Stimulated activated CD4-positive, alpha-beta T cell treated with anti-CD3 and anti-CD28 coated beads, Interleukin-2, amount 100 ng/mL, for 48 hours (primary cell): ENCODE measurements at regions not wholly inside any gene's neighbourhood (a gene's known extent, or its start where the extent isn't known, plus 50 kb on each side); places are given as distances from the start of the nearest gene placed in this dataset.

Experiments
- DNase-seq, 2 donors: peaks; one replicate each; pipeline ENCODE4 v3.0.0-alpha.2; 2020

DNA sequence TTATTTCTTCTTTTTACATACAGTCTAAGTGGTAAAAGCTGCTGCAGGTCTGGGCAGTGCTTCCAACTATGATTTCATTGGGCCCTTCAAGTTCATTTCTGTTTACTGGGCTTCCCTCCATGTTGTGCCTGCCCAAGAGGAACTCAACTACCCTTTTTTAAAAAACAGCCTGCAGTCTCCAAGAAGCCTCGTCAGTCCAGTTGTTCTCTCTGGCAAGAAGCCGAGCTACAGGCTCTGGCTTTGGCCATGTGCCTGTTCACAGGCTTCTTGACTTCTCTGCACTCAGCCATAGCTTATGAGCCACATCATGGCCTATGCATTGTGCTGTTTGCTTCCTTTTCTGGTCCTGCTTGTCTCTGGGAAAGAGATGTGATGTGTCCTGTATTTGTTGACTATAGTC is 119.7 kb upstream of the PJA2 start:
- no peak for DNase-seq

DNA sequence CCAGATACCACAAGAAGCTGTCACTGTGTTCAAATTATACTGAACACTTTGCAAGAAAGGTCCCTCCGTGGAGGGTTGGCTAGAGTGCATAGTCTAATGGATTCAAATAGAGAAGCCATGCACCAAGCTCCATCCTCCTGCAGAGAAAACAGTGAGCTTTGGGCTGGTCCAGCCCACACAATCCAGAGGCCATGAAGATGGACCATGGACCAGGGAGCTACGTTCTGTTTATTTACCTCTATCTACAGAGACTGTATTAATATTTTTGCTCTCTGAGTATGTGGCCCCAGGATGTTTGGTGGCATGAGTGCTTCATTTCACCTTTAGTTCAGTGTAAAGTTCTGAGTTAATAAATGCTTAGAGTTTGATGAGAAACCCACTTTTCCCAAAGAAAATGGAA is 114.8 kb upstream of the PJA2 start:
- DNase-seq, result no peak

DNA sequence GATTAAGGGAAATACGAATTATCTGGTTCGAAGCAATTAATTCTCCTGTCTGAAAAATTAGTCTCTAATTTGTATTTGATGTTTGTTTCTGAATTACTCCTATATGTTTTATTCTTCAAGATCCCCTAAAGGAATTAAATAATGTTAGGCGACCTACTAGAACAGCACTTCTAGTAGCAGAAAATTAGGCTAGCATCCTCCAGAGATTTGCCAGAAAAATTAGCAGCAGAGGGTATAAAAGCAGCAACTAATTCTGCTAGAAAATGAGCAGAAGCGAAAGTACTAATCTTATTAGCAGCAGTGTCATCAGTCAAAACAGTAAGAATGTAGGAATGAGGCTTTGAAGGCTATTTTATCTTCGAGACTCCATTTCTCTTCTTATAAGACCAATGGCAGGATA is 114.3 kb upstream of the PJA2 start:
- DNase-seq, result no peak

DNA sequence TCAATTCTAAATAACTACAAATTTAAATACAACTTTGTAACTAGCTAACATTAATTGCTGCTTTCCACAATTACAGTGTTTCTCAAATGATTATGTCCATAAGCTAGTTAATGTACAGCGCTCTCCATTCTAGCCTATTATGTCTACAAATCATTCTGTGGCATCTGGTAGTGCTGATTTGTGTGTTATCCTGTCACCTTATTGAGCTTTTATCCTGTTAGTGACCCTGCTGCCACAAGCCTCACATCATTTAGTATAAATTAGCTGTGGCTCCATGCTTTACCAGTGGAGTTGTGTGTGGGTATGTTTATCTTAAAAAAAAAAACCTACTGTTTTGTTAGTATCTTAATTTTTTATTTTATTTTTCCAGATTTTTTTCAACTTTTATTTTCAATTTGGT is 112.6 kb upstream of the PJA2 start:
- no peak for DNase-seq

DNA sequence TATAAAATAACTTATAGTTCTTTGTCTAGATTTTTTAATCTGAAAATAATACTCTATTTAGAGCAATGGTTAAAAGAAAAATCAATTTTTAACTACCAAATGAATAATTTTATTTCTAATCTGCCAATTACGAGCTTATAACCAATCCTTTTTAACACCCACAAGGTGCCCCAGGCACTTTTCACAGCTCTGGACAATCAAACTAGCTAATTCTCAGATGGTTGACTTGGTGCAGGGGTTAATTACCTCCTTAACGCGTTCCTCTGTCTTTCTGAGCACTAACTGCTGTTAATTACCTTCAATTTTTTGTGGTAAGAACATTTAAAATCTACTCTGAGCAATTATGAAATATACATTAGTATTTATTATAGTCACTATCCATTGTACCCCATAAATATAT is 109.6 kb upstream of the PJA2 start:
- DNase-seq, result no peak

DNA sequence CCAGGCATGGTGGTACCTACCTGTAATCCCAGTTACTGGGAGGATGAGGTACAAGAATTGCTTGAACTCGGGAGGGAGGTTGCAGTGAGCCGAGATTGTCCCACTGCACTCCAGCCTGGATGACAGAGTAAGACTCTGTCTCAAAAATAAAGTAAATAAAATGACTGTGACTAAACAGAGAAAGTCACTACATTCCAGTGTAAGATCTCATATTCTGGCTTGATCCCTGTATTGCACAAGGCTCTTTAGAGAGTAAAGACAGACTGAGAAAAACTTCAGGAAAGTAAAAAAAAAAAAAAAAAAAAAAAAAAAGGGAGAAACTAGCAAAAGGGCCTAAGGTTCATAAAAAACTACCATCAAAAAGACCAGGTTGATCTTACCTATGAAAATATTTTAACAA is 106.6 kb upstream of the PJA2 start:
- DNase-seq, result no peak

DNA sequence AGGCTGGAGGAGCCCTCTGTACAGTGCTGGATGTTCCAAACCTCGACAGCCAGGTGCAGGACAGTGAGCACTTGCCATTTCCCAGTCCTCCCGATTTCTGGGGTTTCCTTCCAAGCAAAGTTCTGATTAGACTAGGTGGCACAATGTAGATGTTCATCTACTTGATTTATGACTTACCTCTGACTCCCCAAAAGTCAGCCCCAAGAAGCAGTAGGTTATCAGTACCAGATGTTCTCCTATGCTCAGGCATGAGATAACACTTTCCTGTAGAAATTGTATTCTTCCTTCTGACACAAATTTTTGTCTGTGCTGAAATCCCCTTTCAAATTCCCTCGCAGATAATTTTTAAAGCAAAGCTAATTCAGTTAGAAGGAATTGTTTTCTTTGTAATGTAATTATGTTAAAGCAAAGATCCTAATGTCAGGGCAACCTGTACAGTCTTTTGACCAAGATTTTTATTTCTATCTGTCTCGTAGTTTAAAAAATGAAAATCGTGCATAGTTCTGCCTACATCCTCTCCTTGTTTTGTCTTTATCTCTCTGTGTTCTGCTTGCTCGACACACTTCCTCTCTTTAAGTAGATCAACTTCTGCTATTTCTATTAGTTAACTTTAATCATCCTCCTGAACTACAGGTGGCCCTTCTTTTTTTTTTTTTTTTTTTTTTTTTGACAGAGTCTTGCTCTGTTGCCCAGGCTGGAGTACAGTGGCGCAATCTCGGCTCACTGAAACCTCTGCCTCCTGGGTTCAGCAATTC is 102.4 kb upstream of the PJA2 start:
- no peak for DNase-seq

DNA sequence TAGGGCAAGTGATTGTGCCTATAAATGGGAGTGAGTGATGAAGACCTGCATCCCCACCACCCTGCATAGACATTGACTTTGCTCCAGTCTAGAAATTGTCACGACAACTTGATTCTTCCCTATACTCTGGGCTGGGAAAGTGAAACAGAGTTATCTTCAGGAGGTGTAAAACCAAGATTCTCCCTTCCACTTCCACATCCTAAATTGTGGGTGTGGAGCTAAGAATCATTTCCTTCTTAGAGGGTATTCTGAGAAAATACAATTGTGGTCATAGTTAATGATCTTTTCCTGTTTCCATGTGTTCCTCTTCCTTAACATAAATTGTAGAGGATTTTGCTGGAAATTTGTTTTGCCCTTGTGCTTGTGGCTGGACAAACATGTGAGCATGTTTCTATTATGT is 96.8 kb upstream of the PJA2 start:
- DNase-seq, result no peak

DNA sequence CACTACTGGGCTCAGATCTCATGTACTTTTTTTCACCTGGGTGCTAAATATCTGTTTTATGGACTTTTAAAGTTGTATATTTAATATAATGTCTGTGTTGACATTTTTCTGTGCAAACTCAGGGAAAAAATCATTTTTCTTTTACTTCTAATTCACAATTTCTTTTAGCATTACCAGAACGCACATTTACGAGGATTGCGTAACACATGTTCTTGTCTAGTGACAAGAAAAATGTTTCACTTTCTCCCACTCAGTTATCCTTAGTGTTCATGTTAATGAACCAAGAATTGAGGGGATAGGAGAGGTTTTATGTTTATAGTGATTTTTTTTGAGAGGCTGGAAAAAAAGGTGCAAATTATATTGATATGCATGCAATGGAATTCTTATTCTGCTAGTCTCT is 86.3 kb upstream of the PJA2 start:
- DNase-seq, result no peak

DNA sequence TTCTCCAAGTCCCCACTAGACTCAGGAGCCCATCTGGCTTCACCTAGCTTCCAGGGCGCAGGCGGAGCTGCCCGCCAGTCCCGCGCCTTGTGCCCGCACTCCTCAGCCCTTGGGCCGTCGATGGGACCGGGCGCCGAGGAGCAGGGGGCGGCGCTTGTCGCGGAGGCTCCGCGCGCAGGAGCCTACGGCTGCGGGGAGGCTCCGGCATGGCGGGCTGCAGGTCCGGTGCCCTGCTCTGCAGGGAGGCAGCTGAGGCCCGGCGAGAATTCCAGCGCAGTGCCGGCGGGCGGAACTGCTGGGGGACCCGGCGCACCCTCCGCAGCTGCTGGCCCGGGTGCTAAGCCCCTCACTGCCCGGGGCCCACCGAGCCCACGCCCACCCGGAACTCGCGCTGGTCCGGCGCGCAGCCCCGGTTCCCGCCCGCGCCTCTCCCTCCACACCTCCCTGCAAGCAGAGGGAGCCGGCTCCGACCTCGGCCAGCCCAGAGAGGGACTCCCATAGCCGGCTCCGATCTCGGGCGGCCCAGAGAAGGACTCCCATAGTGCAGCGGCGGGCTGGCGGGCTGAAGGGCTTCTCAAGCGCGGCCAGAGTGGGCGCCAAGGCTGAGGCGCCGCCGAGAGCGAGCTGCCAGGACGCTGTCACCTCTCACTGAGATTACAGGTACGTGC is 78.1 kb upstream of the PJA2 start:
- DNase-seq, result no peak

DNA sequence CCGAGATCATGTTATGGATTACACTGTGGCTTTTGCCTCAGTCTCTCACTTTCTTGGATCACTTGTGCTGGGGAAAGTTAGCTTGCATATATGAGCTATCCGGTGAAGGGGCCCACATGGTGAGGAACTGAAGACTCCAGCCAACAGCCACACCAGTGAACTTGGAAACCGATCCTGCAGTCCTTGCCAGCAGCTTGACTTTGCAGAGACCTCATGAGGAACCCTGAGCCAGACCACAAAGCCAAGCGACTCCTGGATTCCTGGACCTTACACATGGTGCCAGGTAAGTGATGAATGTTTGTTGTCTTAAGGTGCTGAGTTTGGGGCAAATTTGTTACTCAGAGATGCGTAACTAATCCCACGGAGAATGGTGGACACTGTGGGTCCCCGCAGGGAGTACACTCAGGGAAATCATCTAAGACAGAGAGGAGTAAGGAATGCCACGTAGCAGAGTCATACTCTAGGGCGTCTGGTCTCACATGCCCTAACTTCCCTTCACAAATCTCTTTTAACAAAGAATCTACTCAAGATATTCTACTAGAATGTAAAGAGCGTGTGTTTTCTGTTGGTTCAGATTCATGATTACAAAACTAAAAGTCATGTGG is 76.5 kb upstream of the PJA2 start:
- no peak for DNase-seq

DNA sequence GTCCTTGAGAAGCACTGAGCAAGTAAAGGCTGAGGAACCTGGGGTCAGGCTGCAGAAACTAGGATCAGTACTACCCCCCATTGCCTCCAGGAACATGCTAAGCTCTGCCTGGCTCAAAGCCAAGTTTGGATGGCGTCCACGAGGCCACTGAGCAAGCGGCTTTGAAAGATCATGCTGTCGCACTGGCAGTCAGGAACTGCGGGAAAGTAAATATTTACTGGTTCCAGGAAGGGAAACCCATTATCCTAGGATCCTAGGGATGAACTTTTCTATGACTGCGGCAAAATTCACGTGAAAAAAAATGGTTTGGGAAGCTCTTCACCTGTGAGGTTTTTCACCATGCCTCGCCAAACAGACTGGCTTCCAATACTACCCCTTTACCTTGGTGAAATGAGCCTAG is 75.3 kb upstream of the PJA2 start:
- DNase-seq, result no peak

DNA sequence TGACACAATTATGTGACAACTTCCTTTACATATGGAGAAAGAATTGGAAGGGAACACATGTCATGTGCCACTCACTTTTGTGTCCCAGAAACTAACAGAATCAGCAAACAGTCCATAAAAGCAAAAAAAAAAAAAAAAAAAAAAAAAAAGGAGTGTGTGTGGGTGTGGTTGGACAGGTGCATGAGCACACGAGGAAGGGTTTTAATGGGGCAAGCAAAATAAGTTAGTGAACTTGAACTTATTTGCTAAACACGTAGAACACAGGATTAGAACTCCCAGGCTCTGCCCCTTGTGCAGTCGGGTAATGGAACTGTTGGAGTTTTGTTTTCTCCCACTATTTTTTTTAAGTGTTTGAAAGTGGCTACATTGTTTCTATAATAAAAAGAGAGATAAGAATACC is 74.8 kb upstream of the PJA2 start:
- no peak for DNase-seq

DNA sequence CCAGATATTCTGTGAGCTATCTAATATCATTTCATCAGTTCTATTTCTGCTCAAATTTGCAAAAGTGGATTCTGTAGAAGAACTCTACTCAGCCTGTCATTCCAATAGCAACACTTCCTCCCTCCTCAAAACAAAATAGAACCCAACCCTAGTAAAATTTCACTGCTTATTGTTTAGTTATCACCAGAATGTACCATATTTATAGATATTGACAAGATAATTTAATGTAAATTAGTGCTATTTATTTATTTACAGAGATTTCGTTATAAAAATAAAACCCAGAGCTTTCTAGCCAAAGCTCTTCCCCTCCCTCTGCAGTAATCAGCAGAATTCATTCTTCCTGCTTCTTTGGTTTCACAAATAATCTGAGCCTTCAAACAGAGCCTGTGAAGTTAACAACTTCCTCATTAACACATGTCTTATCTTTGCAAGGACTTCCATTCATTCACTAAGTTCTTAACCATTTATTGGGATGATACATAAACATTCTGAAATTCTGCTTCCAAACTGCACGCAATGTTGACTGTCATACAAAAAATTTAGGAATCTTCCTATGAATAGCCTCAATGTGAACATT is 73.7 kb upstream of the PJA2 start:
- DNase-seq, result no peak

DNA sequence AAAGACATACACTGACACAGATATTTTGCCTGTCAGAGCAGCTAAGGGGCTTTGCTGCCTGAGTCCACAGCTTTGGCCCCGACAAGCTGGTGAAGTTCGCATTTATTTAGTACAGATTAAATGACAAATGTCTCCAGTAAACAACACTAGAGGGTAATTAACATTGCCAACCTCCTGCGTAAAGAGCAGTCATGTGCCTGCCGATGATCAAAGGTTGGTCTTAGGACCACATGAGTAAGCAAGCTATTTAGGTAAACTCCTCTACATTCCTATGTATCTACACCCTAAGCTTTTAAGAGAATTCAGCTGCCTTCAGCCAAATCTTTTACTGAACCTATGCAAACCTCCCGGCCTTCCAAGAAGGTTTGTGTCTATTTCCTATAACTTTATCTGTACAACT is 73.0 kb upstream of the PJA2 start:
- DNase-seq, result no peak

DNA sequence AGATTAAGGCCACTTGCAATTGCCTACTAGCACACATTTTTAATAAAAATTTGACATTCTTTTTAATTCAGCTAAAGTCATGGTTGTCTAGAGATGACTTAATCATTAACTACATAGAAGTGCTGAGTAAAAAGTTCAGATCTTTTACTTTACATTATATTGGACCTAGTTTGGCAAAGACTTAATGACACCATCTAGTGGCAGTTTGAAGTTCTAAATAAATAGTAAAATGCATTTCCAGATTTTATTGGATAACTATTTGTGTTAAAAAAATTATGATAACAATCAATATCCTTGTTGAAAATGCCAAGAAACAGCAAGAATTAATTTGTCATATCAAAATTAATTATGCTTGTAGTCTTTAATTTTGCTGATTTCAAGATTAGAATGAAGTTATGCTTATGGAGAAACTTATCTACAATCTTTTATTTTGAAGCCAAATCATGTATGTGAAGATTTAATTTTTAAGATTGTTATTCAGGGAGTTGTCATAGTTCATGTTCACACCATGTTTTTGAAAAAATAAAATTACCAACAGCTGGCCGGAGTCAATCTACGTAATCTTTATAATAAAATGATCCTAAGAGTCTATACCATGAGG is 69.6 kb upstream of the PJA2 start:
- no peak for DNase-seq

DNA sequence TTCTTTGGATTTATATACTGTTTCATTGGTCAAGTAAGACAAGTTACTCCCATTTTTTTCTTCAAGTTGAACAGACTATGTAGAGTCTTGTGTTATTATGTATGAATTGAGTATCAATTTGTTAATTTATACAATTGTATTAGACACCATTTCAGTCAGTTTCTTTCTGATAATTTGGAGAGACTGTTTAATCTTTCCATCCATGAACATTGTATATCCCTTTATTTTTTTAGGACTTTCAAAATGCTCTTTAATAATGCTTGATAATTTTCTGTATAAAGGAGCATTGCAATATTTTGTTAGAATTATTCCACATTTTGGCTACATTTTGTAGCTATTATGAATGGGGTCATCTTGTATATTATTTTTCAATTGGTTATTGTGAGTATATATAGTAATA is 69.1 kb upstream of the PJA2 start:
- DNase-seq, result no peak

DNA sequence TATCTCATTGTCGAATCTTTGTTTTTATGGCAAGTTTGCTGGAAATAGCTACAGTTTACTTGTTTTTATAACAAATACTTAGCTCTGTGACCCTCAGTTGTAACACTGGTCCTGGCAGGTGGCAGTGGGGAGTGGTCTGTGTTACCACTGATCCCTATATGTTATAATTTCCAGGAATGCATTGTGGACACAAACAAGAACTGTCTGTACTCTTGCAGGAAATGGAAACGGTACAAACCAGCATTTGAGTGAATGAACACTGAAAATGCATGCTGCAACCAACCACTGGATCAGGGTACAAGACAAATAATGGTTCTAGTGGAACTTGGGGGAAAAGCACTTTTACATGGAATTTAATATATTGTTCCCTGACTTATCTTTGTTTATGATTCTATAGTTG is 66.5 kb upstream of the PJA2 start:
- DNase-seq, result no peak

DNA sequence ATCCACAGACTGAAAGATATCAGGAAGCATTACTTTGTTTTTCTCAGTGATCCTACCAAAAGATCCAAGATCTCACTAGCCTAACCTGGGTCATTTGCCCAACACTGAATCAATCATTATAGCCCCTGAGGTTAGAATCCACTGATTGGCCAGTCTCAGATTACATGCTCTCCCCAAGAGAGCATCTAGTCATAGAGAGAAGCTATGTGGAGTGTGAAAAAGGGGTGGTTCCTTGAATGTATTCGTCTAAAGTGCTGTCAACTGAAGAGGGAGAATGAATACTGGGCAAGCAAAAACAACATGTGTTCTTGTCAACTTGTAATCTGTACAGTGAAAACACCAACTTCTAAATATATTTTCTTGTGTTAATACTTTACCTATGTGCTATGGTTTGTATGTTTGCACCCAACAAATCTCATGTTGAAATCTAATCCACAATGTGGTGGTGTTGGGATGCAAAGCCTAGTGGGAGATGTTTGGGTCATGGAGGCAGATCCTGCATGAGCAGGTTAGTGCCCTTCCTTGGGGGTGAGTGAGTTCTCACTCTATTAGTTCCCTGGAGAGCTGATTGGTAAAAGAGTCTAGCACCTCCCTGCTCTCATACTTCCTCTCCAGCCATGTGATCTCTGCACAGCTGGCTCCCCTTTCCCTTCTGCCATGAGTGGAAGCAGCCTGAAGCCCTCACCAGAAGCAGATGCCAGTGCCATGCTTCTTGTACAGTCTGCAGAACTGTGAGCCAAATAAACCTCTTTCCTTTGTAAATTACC is 60.3 kb upstream of the PJA2 start:
- no peak for DNase-seq

DNA sequence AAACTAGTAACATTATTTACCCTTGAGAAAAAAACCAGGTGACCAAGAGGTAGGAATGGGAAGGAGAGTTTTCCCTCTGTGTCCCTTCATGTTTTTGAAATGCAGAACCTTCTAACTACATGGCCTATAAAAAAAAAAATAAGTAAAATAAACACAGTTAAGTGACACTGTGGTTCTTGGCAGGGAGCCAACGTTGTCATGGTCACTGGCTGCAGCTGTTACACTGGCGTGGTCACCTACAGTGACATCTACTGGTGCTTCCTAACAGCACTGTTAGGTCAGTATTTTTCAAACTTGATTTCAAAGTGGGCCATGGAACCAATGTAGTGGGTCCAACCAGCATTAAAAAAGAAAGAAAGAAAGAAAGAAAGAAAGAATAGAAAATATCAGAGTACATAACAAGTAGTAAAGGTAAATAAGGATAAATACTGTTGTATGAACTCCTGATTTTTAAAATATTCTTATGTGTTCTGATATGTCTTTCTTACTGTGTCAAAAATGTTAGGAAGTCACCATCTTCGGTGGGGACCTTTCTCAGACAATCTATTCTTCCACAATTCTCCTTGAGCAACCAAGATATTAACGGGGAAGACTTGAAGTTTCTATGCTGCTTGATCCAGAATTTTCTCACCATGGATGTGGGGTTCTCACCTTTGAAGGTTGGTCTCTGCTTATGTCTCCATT is 59.1 kb upstream of the PJA2 start:
- peak; percentile 67 to 68 for DNase-seq

DNA sequence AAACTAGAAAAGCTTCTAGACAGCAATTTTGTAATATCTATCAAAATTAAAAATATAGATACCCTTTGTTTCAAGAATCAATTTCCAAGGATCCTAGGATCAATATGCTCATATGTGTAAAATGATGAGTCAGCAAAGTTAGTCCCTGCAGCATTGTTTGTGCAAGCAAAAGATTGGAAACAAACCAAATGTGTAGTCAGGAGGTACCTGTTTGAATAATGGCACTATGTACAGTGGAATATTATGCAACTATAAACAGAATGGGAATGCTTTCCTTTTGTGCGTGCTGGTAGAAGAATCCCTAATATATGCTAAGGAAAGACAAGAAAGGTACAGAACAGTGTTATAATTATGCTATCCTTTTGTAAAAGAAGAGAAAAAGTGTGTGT is 58.5 kb upstream of the PJA2 start:
- no peak for DNase-seq

DNA sequence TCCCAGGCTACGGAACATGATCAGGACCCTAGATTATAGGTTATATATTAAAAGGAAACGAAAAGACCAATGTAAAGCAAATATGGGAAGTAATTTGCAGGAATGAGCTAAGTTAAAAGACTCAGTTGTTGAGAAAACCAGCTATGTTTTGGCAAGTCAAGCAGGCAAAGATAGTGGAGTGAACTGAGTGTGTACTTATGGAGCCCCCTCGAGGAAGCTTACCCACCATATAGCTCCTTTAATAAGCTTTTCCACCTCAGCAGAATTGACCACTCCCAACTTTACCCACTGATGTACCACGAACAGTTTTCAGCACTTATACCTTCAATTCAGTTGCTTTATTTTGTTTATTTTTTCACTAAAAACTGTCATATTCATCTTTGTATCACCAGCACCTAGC is 57.3 kb upstream of the PJA2 start:
- no peak for DNase-seq
